ENCODE measurements at regions not wholly inside any gene's neighbourhood (a gene's known extent, or its start where the extent isn't known, plus 50 kb on each side); places are given as distances from the start of the nearest gene placed in this dataset.
A peak's percentile ranks its signal among the peaks of the same experiment; 100 is the strongest.

DNA sequence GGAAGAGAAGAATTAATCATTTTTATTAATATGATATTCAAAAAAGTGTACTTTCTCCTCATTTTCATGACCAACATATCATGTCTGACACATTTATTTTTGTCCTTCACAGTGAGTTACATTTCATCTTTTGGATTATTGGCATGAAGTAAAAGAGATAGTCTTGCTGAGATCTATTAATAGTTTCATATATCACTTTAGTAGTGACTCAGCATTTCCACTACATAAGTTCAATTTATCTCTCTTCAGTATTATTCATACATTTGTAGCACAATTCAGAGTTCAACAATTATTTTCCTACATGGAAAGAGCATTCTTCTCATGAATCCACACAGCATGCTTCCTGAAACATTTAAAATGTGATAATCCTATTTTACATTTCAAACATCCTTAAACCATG is 1461.1 kb downstream of the TECRL start:
- DNase-seq (ENCODE audit: low read depth) = no peak
- TF ChIP-seq, protein P1, sequence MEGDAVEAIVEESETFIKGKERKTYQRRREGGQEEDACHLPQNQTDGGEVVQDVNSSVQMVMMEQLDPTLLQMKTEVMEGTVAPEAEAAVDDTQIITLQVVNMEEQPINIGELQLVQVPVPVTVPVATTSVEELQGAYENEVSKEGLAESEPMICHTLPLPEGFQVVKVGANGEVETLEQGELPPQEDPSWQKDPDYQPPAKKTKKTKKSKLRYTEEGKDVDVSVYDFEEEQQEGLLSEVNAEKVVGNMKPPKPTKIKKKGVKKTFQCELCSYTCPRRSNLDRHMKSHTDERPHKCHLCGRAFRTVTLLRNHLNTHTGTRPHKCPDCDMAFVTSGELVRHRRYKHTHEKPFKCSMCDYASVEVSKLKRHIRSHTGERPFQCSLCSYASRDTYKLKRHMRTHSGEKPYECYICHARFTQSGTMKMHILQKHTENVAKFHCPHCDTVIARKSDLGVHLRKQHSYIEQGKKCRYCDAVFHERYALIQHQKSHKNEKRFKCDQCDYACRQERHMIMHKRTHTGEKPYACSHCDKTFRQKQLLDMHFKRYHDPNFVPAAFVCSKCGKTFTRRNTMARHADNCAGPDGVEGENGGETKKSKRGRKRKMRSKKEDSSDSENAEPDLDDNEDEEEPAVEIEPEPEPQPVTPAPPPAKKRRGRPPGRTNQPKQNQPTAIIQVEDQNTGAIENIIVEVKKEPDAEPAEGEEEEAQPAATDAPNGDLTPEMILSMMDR (conservative IDR thresholded peaks at IDR 0.05; ENCODE audit: low read depth, low read length) = no peak
- H3K4me3 ChIP-seq (ENCODE audit: low read length) = no peak overlapping the region

DNA sequence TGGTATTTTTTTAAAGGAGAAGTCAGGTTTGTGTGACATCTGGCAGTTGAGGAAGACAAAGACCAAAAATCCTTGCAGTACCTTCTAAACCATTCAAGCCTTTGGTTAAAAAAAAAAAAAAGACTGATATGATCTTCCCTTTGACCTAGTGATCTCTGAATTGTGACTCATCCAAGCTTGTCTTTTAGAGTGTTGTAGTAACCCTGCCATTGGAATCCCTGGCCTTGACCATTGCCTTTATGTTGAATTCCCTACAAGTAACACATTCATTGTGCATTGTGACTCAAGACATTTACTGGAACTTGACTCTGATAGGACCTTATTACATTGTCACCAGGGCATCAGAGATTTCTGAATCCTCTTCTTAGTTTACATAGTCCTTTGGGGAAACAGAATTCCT is 1469.0 kb downstream of the TECRL start:
- DNase-seq (ENCODE audit: low read depth) = no peak
- H3K4me3 ChIP-seq (ENCODE audit: low read length) = no peak overlapping the region
- TF ChIP-seq, protein P1 (conservative IDR thresholded peaks at IDR 0.05; ENCODE audit: low read depth, low read length) = no peak

DNA sequence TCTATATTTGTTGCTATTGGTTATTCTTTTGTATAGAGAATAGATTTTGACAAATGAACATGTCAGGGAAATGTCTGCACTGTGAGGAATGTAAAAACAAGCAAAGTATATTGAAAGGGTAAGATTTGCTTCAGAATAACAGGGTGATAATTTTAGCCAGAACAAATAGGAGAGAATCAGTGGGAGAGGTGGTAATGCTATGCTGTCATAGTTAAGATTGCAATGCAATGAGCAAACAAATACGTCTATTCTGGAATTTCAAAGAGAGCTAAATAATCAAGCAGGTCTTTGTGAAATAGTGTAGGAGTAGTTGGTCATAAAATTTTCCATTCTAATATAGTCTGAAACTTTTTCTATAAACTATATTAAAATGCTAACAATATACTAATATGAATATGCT is 1478.4 kb downstream of the TECRL start:
- no peak for DNase-seq (ENCODE audit: low read depth)
- no peak overlapping the region for H3K4me3 ChIP-seq (ENCODE audit: low read length)
- TF ChIP-seq, protein P1 (conservative IDR thresholded peaks at IDR 0.05; ENCODE audit: low read depth, low read length) = no peak

DNA sequence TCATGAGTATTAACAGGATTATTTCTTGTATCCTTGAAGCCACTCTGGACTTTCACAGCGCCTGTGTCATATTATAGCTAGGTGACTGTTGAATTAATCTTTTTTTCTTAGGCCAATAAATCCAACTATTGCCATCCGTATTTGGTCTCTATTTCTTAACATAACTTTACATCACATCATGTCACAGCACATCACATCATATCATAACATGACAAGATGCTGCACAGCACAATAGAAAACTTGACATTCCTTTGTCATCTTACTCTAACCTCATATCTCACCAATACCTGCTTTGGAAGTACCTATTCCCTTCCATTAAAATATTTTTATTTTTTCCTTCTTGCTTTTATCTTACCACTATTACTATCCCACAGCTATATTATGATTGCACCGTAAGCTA is 1480.8 kb downstream of the TECRL start:
- no peak overlapping the region for H3K4me3 ChIP-seq (ENCODE audit: low read length)
- TF ChIP-seq, protein P1 (conservative IDR thresholded peaks at IDR 0.05; ENCODE audit: low read depth, low read length) = no peak
- DNase-seq (ENCODE audit: low read depth) = no peak

DNA sequence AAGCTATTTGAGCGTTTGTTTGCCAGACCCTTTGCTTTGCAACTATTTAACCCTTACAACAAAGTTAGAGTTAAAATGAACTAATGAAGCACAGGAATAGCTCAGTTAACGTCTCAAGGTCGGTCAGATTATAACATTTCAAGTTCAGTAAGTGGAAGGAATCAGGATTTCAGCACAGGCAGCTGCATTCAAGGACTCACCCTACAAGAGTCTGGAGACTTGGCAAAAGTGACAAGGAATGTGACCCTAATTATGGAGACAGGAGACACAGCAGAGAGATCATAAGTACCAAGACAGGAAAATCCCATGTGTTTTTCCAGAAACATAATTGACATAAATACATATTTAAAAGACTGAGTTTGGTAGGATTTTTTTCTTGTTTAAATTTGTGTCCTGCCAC is 1481.7 kb downstream of the TECRL start:
- TF ChIP-seq, protein P1 (conservative IDR thresholded peaks at IDR 0.05; ENCODE audit: low read depth, low read length) = no peak
- peak; percentile 54 for DNase-seq (ENCODE audit: low read depth)
- H3K4me3 ChIP-seq (ENCODE audit: low read length) = no peak overlapping the region

DNA sequence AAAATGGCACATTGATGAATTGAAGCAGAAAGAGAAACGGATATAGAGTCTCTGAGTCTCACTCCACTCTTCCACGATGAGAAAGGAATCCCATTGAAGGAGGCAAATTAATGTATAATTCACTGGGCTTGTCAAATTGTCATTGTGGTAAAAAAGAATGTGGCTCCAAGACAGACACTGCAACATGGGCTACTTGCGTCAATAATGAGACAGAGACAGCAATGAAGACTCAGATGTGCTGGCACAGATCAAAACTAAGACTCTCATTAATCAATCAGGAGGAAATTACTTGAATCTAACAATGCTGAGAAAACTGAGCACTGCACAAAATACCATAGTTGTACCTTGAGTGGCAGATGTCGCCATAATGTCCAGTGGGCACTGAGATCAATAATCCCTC is 1485.5 kb downstream of the TECRL start:
- no peak overlapping the region for H3K4me3 ChIP-seq (ENCODE audit: low read length)
- TF ChIP-seq, protein P1 (conservative IDR thresholded peaks at IDR 0.05; ENCODE audit: low read depth, low read length) = no peak
- no peak for DNase-seq (ENCODE audit: low read depth)

DNA sequence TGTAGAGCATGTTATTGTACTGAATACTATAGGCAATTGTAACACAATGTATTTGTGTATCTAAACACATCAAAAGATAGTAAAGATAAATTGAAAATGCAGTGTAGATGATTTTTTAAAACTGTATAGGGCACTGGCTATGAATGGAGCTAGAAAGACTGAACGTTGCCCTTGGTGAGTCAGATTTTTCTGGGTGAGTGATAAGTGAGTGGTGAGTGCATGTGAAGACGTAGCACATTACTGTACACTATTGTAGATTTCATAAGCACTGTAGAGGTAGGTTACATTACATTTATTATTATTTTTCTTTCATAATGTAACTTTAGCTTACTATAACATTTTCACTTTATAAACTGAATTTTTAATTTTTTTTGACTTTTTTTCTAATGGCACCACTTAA is 1491.6 kb downstream of the TECRL start:
- TF ChIP-seq, protein P1 (conservative IDR thresholded peaks at IDR 0.05; ENCODE audit: low read depth, low read length) = no peak
- H3K4me3 ChIP-seq (ENCODE audit: low read length) = no peak overlapping the region
- no peak for DNase-seq (ENCODE audit: low read depth)

Data from retinal pigment epithelial cell (primary cell).